Activated CD8-positive, alpha-beta T cell treated with anti-CD3 and anti-CD28 coated beads for 36 hours (primary cell): ENCODE measurements at regions not wholly inside any gene's neighbourhood (a gene's known extent, or its start where the extent isn't known, plus 50 kb on each side); places are given as distances from the start of the nearest gene placed in this dataset.

Source experiments
- ATAC-seq: fragments of 200-7000 bp; cut with Tn5 transposase; one replicate; pipeline ENCODE4 v1.10.0; 2021; ENCODE audit warnings: mild to moderate bottlenecking, moderate library complexity
- CTCF ChIA-PET: fragments of 350-600 bp; sonication (Branson Sonifier 250); formaldehyde crosslinking; loops from one replicate; lab custom pipeline; 2021; ENCODE audit warnings: antibody characterized with exemption; lab: Charles Lee
- POLR2A ChIA-PET: fragments of 350-600 bp; sonication (Branson Sonifier 250); formaldehyde crosslinking; loops from one replicate; lab custom pipeline; 2021; ENCODE audit warnings: antibody characterized with exemption; lab: Charles Lee
- DNase-seq: peaks from one replicate; pipeline ENCODE4 v3.0.0-alpha.2; 2020
- H3K27ac Mint-ChIP-seq: one replicate; pipeline ENCODE4 v1.8.0; 2021; ENCODE audit warnings: mild to moderate bottlenecking, mixed read lengths
- H3K27me3 Mint-ChIP-seq: one replicate; pipeline ENCODE4 v1.8.0; 2021; ENCODE audit warnings: mixed read lengths
- H3K36me3 Mint-ChIP-seq: one replicate; pipeline ENCODE4 v1.8.0; 2021; ENCODE audit warnings: low read depth, mixed read lengths
- H3K4me1 Mint-ChIP-seq: one replicate; pipeline ENCODE4 v1.8.0; 2021; ENCODE audit warnings: low read depth, mixed read lengths
- H3K4me3 Mint-ChIP-seq: one replicate; pipeline ENCODE4 v1.8.0; 2021; ENCODE audit warnings: mild to moderate bottlenecking, moderate library complexity, mixed read lengths
- H3K9me3 Mint-ChIP-seq: one replicate; pipeline ENCODE4 v1.8.0; 2021; ENCODE audit warnings: mixed read lengths
- intact Hi-C: fragments of 100-400 bp; cut with micrococcal nuclease; formaldehyde crosslinking; loops from one replicate; pipeline ENCODE4 v1.10.0; 2022
- TF ChIP-seq, protein P1 (sequence below): fragments of 200-600 bp; IDR thresholded peaks from one replicate; pipeline ENCODE4 v1.8.0; 2022; ENCODE audit warnings: antibody characterized with exemption, mild to moderate bottlenecking

DNA sequence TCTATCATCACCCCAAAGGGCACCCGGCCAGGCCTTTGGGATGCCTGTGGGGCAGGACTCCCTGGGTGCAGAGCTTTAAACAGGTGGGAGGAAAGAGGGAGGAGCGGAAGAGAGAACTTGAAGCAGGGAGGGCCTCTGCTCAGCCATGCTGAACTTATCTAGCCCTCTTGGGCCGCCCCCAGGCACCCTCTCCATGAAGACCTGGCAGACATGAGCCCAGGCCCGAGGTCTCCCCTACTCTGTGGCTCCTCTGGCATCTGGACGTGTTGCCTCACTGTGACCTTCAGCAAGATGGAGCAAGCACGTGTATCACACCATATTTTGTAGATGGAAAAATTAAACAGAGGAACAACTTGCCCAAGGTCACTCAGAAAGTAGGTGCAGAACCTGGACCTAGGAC lies 711.4 kb downstream of the MATN1 start:
- H3K27ac Mint-ChIP-seq: no peak overlapping the region
- H3K4me3 Mint-ChIP-seq: no peak overlapping the region
- TF ChIP-seq, protein P1, sequence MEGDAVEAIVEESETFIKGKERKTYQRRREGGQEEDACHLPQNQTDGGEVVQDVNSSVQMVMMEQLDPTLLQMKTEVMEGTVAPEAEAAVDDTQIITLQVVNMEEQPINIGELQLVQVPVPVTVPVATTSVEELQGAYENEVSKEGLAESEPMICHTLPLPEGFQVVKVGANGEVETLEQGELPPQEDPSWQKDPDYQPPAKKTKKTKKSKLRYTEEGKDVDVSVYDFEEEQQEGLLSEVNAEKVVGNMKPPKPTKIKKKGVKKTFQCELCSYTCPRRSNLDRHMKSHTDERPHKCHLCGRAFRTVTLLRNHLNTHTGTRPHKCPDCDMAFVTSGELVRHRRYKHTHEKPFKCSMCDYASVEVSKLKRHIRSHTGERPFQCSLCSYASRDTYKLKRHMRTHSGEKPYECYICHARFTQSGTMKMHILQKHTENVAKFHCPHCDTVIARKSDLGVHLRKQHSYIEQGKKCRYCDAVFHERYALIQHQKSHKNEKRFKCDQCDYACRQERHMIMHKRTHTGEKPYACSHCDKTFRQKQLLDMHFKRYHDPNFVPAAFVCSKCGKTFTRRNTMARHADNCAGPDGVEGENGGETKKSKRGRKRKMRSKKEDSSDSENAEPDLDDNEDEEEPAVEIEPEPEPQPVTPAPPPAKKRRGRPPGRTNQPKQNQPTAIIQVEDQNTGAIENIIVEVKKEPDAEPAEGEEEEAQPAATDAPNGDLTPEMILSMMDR: no peak
- DNase-seq: no peak
- H3K4me1 Mint-ChIP-seq: no peaks in the 10 kb centered on the region
- no peaks in the 10 kb centered on the region for H3K27me3 Mint-ChIP-seq
- no peak for ATAC-seq
- POLR2A ChIA-PET: no interaction called here
- no peaks in the 10 kb centered on the region for H3K9me3 Mint-ChIP-seq
- no peaks in the 10 kb centered on the region for H3K36me3 Mint-ChIP-seq
- CTCF ChIA-PET: no interaction called here
- intact Hi-C loops: no loop called here

DNA sequence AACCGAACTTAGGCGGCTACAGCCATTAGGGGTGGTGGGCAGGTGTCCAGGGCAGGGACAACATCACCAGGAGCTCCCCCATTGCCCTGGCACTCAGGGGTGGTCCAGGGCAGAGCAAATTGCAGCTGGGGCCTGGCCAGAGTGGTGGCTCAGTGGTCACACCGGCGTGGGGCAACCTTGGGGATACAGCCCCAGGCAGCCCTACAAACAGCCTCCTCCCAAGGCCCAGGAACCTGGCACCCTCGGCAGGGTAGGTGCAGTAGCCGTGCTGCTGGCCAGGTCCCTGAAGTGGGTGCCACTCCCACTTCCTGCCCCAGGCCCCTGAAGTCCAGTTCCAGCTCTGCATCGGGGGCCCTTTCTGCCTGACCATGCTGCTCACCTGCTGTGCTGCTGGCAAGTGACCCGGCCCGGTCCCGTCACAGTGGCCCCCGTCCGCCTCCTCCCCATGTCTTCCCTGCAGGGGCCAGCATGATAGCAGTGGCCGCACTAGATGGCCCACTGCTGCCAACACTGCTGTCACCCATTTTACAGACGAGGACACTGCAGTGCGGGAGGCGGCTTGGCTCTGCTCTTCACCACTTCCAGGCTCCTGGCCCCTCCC lies 712.8 kb downstream of the MATN1 start:
- ChIA-PET CTCF (no interaction called here), POLR2A (no interaction called here)
- intact Hi-C loops: no loop called here
- no peak for ATAC-seq
- Mint-ChIP-seq H3K36me3 (no peaks in the 10 kb centered on the region), H3K27ac (no peak overlapping the region), H3K4me1 (no peaks in the 10 kb centered on the region), H3K4me3 (no peak overlapping the region), H3K27me3 (no peaks in the 10 kb centered on the region), H3K9me3 (no peaks in the 10 kb centered on the region)
- TF ChIP-seq, protein P1: no peak
- no peak for DNase-seq

DNA sequence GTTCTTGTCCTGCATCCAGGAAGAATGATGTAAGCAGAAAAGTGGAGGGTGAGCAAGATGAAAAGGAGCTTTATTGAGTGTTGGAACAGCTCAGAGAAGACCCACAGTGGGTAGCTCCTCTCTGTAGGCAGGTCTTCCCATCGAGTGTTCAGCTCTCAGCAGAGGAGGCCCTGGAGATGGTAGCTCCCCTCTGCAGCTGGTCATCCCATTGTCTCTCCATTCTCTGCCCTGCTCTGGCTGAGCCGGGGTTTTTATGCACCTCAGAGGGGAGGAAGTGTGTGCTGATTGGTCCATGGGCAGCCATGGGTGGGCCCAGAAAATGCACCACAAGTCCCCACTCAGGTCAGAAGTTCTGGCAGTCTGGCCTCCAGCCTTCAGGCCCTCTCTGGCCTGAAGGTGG lies 713.7 kb downstream of the MATN1 start:
- no peak overlapping the region for H3K27ac Mint-ChIP-seq
- no peak for DNase-seq
- intact Hi-C loops: no loop called here
- H3K4me3 Mint-ChIP-seq: no peak overlapping the region
- no peaks in the 10 kb centered on the region for H3K4me1 Mint-ChIP-seq
- ChIA-PET POLR2A (no interaction called here), CTCF (no interaction called here)
- no peak for ATAC-seq
- H3K27me3 Mint-ChIP-seq: no peaks in the 10 kb centered on the region
- H3K9me3 Mint-ChIP-seq: no peaks in the 10 kb centered on the region
- TF ChIP-seq, protein P1: no peak
- H3K36me3 Mint-ChIP-seq: no peaks in the 10 kb centered on the region

DNA sequence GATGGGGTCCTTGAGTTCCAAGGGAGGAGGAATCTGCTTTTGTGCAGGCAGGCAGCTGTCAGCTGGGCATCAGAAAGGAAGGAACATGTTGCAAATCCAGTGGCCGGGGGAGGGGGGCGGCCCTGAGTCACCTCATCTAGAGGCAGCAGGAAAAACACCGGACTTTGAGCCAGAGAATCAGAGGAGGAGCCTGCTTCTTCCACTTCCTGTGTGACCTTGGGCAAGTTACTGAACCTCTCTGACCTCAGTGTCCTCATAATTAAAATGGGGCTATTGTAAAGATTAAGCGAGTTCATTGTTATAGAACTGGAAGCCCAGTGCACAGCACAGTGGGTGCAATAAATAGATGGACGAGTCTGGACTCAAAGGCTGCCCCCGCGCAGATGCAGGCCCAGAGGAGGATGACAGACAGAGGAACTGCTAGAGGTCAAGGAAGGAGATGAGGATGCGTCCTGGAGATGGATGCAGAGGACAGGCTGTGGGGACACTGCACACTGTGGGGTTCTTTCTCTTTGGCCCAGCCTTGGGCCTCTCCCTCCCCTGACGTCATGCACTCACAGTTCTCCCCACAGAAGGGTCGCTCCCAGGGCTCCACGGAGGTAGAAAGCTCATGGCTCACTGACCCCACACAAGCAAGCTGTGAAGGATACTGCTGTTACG lies 714.3 kb downstream of the MATN1 start:
- POLR2A ChIA-PET: no interaction called here
- intact Hi-C loops: no loop called here
- TF ChIP-seq, protein P1: no peak
- Mint-ChIP-seq H3K27ac (no peak overlapping the region), H3K36me3 (no peaks in the 10 kb centered on the region), H3K4me3 (no peak overlapping the region), H3K9me3 (no peaks in the 10 kb centered on the region), H3K4me1 (no peaks in the 10 kb centered on the region), H3K27me3 (no peaks in the 10 kb centered on the region)
- CTCF ChIA-PET: no interaction called here
- ATAC-seq (no peak), DNase-seq (no peak)

DNA sequence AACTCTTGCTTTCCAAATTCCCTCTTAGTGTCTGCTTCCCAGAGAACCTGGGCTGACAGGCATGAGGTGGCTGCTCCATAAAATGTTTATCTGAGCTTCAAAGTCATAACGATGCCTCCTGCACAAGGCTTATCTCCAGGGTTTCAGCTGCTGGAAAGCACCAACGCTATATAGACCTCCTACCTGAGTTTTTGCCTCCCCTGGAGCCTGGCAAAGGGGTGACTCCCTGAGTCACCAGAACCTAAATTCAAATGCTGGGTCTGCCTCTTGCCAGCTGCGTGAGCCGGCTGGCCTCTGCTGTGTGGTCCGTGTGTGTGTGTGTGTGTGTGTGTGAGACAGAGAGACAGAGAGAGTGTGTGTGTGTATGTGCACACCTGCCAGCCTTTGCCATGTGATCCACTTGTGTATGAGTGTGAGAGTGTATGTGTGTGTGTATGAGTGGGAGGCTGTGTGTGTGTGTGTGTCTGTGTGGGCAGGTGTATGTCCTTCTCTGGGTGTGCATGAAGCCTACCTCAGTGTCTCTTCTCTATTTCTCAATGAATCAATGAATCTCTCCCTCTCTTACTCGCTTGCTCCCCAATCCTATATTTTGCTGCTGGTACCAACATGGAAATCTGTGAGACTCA lies 714.9 kb downstream of the MATN1 start:
- ChIA-PET POLR2A (no interaction called here), CTCF (no interaction called here)
- Mint-ChIP-seq H3K27me3 (no peaks in the 10 kb centered on the region), H3K36me3 (no peaks in the 10 kb centered on the region), H3K4me1 (no peaks in the 10 kb centered on the region), H3K4me3 (no peak overlapping the region), H3K27ac (no peak overlapping the region), H3K9me3 (no peaks in the 10 kb centered on the region)
- ATAC-seq (no peak), DNase-seq (no peak)
- TF ChIP-seq, protein P1: no peak
- intact Hi-C loops: no loop called here
